Fibroblast of peridontal ligament (primary cell): ENCODE measurements at regions not wholly inside any gene's neighbourhood (a gene's known extent, or its start where the extent isn't known, plus 50 kb on each side); places are given as distances from the start of the nearest gene placed in this dataset.

Experiments used
- DNase-seq: peaks from one replicate; pipeline ENCODE4 v3.0.0-alpha.2; 2010; ENCODE audit errors: extremely low read depth

DNA sequence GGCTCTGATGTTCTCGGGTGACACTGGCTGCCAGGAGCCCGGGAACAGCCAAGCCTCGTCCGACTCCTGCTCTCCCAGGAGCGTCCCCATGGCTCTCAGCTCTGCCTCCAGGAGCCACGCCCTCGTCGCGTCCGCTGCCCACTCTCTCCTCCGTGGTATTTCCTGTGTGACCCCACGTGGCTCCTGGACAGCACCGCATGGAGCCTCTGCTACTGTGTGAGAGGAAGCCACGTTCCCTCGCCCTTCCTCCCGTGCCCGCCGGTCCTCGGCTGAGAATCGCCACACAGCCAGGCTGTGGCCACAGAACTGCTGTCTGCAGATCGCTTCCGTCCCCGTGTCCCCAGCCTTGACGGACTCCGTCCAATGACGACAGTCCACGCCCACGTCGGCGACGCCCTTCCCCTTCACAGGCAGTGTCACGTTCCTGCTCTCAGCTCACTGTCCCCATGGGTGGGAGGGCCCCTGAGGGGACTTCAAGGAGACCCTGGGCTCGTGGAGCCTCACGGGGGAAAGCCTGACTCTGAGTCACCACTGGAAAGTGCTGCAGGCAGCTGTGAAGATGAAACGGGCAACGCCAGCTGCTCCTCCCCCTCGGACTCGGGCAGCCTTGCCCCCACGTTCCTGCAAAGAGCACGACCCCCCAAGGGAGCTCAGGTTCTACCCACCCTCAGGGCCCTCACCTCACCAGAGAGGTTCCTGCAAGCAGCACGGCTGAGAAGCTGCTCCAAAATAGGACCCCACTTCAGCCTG, 458.5 kb downstream of the BRD1 start:
- DNase-seq: no peak

DNA sequence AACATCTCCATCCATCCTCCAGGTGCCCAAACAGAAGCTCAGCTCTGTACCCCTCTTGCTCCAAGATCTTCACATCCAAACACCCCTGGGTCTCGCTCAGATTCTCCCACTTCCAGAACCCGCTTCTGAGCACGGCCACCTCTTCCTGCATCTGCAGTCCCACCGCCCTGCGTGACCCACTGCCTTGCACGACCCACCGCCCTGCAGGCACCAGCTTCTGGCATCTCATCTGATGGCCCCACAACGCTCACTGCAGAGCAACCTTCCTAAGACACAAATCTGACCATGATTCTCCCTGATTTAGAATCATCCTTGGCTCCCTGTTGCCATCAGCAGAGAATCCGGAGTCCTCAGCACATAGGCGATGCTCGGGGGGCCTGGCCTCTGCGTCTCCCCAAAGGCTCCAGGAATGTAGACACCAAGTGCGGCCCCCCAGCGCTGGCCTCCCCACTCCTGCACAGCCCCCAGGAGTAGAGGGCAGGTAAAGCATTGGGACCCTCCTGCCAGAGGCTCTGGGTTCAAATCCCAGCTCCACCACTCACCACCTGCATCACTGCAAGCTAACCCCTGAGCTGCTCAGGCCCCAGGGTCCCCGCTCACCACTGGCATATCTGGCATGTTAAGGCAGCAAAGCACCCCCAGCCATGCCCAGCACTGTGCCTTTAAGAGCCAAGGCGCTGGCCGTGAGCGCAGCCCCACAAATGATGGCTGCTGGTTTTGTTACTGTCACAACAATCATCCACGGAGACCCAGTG, 459.3 kb downstream of the BRD1 start:
- no peak for DNase-seq

GRCh38 chr22:49367041-49367697, 460.5 kb downstream of the BRD1 start:
- DNase-seq: no peak

- no peak for DNase-seq
Observed at GRCh38 chr22:49366437-49366836, 461.2 kb downstream of the BRD1 start.

DNA sequence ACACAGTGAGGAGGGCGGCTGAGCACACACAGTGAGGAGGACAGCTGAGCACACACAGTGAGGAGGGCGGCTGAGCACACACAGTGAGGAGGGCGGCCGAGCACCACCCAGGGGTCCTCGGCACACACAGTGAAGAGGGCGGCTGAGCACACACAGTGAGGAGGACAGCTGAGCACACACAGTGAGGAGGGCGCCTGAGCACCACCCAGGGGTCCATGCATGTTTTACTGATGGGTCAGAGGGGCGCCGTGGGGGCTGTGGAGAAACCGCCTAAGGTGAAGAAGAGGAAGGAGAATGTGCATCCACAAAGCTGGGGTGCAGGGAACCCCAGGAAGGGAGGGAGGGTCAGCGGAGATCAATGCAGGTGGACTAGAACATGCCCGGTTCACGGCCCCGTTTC, 461.8 kb downstream of the BRD1 start:
- DNase-seq: no peak

DNA sequence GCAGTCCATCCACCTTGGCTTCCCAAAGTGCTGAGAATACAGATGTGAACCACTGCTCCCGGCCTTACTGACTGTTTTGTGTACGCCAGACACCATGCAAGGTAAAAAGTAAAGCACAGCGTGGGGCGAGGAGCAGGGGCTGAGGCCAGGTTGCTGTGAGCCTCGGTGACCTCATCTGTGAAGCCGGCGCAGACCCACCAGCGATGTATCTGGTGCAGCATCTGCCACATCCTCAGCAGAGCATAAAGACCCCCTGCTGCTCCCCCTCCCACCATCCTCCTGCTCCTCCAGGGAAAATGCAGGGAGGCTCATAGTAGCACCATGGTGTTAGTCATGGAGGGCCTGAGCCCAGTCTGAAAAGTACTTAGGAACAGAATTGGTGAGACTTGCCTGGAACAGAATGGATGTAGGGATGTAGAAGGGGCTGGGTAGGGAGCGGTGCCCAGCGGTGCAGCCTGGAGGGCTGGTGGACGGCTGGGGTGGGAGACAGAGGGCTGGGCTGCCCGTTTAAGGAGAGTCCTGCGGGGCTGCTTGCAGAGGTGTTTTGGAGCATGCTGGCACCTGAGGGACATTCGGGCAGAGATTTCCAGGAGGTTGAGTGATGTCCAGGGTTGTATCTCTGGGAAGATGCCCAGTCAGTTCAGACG, 462.4 kb downstream of the BRD1 start:
- DNase-seq: no peak

- DNase-seq: no peak
Observed at GRCh38 chr22:49364398-49364797, 463.3 kb downstream of the BRD1 start.

- DNase-seq: no peak
Observed at GRCh38 chr22:49363526-49364230, 464.0 kb downstream of the BRD1 start.

DNA sequence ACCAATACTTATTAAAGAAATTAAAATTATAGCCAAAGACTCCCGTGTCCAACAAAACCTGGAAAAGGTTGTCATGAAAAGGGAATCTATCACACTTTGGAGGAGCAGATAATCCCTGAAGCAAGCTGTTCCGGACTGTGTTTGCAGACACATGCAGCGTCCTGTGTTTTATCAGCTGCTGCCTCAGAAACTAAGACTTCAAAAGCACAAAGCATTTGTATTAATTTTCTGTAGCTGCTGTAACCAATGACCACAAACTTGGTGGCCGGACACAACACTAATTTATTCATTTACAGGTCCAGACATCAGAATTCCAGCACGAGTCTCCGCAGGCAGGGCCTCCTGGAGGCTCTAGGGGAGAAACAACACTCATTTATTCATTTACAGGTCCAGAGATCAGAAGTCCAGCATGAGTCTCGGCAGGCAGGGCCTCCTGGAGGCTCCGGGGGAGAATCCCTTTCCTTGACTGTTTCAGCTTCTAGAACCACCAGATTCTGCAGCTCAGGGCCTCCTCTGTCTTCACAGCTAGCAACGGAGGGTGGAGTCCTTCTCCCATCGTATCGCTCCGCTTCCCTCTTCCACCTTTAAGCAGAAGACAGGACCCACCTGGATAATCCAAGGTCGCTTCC, 465.3 kb downstream of the BRD1 start:
- DNase-seq: no peak

DNA sequence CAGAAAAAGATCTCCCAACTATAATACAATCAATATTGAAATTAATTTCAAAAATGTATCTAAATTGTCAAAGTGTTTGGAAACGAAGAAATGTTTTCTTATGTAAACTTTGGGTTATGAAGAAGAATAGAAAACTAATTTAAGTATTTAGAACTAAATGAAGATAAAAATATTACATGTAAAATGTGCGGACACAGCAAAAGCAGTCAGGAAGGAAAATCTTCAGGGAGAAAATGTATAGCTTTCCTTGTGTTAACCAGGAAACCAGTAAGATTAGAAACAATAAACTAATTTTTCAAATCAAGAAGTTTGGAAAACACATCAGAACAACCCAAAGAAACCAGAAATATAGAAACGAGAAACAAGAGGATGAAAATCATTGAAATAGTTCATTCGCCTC, 466.5 kb downstream of the BRD1 start:
- DNase-seq: no peak

DNA sequence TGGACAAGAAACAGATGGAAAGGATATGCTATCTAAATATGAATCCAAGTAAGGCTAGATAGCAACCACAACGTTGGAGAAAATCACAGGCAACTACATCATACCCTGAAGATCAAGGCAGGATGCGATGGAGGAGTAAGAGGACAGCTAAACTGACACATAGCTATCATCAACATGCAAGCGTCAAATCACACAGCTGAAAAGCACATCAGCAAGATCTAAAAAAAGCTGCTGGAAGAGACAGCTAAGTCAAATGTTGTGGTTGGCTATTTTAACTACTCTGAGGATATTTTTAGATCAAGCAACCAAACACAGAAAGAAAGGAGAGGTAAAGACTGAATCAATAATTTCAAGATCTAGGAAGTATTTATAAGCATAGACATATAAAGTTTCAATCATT, 466.9 kb downstream of the BRD1 start:
- DNase-seq: no peak

GRCh38 chr22:49359076-49359475, 468.6 kb downstream of the BRD1 start:
- DNase-seq: no peak

GRCh38 chr22:49357661-49358440, 469.8 kb downstream of the BRD1 start:
- DNase-seq: no peak

DNA sequence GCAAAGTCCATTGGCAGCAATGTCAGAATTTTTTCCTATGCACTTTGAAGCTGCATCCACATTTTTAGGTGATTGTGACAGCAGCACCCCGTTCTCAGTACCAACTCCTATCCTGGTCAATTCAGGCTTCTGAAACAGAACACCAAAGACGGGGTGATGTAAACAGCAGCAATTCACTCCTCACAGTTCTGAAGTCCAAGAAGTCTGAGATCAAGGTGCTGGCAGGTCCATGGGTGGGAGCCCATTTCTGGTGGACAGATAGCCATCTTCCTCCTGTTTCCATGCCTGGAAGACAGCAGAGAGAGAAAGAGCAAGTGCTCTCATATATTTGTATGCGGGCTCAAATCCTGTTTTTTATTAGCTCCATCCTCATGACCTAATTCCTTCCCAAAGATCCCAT, 471.2 kb downstream of the BRD1 start:
- no peak for DNase-seq

DNA sequence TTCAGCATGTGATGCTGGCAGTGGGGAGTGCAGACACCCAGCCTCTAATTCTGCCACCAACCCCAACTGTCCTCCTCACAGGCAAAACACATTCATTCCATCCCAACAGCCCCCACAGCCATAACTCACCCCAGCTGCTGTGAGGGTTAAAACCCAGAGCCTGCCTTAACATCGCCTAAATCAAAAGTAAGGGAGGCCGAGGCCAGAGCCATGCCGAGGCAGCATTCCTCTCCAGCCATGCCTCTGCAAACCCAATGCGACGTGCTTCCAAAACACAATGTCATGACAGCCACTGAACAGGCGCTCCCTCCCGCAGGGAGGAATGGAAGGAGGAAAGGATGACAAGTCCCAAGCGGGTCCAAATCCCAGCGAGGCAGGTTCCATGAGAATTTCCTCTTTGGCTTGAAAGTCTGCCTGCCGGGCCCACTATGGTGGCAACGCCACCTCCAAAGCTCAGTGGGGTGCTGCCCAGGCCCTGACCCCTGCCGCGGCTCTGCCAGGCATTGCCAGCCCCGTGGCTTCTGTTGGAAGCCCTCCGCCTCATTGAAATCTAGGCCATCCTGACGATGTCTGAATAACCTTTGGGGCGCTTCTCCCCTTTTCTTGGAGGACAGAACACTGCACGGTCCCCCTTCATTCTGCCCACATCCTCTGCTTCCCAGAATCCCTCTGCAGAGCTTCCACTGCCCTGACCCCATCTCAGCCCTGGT, 472.3 kb downstream of the BRD1 start:
- no peak for DNase-seq

DNA sequence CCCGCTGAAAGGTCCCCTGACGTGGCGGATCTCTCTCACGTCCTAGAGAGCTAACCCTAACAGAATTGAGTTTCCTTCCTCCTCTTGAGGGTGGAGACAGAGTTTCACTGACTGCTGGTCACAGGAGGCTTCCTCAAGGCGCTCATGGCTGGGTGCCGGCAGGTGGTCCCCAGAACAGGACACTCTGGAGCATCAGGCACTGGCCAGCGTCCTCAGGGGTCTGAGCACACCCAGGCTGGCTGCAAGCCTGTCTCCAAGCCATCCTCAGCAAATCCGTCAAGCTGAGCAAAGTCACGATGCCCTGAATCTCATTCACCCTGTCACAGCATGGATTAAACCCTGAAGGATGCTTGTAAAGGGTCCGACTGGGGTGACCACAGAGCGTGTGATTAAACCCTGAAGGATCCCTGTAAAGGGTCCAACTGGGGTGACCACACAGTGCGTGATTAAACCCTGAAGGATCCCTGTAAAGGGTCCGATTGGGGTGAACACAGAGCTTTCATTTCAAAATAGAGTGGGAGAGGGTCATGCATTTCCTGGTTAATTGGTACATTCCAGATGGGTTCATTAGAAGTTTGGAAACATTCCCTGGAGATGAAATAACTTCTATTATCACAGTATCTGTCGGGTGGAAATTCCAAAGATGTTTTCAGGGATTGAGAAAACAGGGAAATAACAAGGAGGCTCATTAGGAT, 473.0 kb downstream of the BRD1 start:
- DNase-seq: no peak

DNA sequence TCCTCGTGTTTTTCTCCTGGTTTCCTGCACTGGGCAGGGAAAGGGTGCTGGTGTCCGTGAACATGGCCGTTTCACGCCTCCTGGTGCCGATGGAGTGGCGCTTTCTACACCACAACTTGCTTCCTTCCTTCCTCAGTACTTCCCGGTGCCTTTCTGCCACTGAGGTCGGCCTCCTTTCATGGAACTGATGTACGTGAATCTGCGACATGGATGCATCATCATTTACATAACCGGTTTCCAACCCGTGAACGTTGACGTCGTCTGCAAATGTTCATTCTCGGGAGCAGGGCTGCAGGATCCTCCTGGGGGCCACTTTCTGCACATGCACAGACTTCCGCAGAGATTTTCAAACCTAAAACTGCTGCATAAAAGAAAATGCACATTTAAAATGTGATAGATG, 474.4 kb downstream of the BRD1 start:
- no peak for DNase-seq

DNA sequence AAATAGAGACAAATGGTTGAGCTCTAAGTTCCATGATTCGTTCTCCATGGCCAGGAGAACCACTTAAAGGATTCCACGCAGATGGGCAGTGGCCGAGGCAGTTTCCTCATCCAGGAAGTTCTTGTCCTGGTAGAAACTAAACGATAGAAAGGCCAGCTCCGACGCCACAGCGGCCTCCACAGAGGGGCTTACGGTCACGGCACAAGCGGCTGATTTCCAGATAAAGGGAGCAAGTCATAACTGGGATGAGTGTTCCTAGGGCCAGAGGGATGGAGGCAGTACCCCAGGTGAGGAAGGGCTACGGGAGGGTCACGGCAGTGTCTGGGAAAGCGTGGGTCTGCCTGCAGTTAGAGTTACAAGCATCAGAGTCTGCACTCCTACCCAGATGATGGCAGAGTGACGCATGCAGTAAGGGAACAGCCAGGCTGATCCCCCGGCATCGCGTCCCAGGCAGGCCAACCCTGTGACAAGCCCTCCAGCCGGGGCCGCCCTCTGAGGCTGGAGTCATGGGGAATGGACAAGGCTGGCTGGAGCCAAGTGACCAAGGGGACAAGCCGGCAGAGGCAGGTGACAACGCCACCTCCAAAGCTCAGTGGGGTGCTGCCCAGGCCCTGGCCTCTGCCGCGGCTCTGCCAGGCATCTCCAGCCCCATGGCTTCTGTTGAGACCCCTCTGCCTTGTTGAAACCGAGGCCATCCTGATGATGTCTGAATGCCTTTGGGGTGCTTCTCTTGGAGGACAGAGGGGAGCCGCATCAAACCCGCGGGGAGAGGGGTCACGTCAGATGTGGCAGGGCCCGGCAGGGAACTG, 475.1 kb downstream of the BRD1 start:
- DNase-seq: no peak
